A673 (cell line): ENCODE measurements at regions not wholly inside any gene's neighbourhood (a gene's known extent, or its start where the extent isn't known, plus 50 kb on each side); places are given as distances from the start of the nearest gene placed in this dataset.

Source experiments
- BruUV-seq: library from RNA; stranded (reverse); fragments of 400-500 nt; replicated peaks from 2 replicates; lab custom pipeline; 2021; lab: Mats Ljungman, UMichigan
- CTCF ChIA-PET: fragments of 300-600 bp; sonication (Branson Sonifier 250); formaldehyde crosslinking; loops from one replicate; lab custom pipeline; 2022; ENCODE audit warnings: antibody characterized with exemption; lab: Charles Lee
- POLR2A ChIA-PET: fragments of 300-600 bp; sonication (Branson Sonifier 250); formaldehyde crosslinking; loops from one replicate; lab custom pipeline; 2022; ENCODE audit warnings: antibody characterized with exemption; ENCODE audit not compliant: low non-redundant PET; lab: Charles Lee
- DNase-seq: peaks from one replicate; pipeline ENCODE4 v3.0.0-alpha.2; 2015; ENCODE audit warnings: low spot score
- H3K27ac ChIP-seq: fragments of 200-600 bp; sonication (generic); 2 replicates; pipeline ENCODE4 v1.5.1; 2016; ENCODE audit warnings: mixed run types, low read depth, mild to moderate bottlenecking, mixed read lengths, antibody characterized with exemption, low read length; ENCODE audit not compliant: poor library complexity, severe bottlenecking
- H3K27me3 ChIP-seq: fragments of 200-600 bp; sonication (generic); replicated peaks from 2 replicates; pipeline ENCODE4 v1.6.1; 2017; ENCODE audit warnings: mixed run types, low read depth, mild to moderate bottlenecking, mixed read lengths, antibody characterized with exemption, low read length; ENCODE audit not compliant: insufficient read depth, poor library complexity
- H3K36me3 ChIP-seq: fragments of 200-600 bp; sonication (generic); 2 replicates; pipeline ENCODE4 v1.6.1; 2016; ENCODE audit warnings: mixed run types, mild to moderate bottlenecking, mixed read lengths, antibody characterized with exemption, low read length; ENCODE audit not compliant: insufficient read depth, poor library complexity, severe bottlenecking
- H3K4me1 ChIP-seq: fragments of 200-600 bp; sonication (generic); 2 replicates; pipeline ENCODE4 v1.6.1; 2017; ENCODE audit warnings: mixed run types, mild to moderate bottlenecking, mixed read lengths, antibody characterized with exemption, low read length; ENCODE audit not compliant: insufficient read depth, poor library complexity, severe bottlenecking
- H3K4me3 ChIP-seq: fragments of 200-600 bp; sonication (generic); 2 replicates; pipeline ENCODE4 v1.5.1; 2016; ENCODE audit warnings: low read depth, mixed run types, mild to moderate bottlenecking, mixed read lengths, low read length; ENCODE audit not compliant: poor library complexity, severe bottlenecking
- H3K9me3 ChIP-seq: fragments of 200-600 bp; sonication (generic); 2 replicates; pipeline ENCODE4 v1.6.1; 2016; ENCODE audit warnings: mixed run types, low read depth, mild to moderate bottlenecking, mixed read lengths, antibody characterized with exemption, low read length; ENCODE audit not compliant: poor library complexity, severe bottlenecking
- EZH2 ChIP-seq: fragments of 200-600 bp; sonication (generic); IDR thresholded peaks from 2 replicates; pipeline ENCODE4 v1.6.1; 2017; ENCODE audit warnings: borderline replicate concordance, low read depth, mild to moderate bottlenecking, mixed read lengths, antibody characterized with exemption, low read length; ENCODE audit not compliant: poor library complexity, severe bottlenecking
- intact Hi-C: fragments of 100-400 bp; cut with micrococcal nuclease; formaldehyde crosslinking; loops from one replicate; pipeline ENCODE4 v1.10.0; 2022; ENCODE audit not compliant: unreplicated experiment
- TF ChIP-seq, protein P1 (sequence below): fragments of 300-800, 200-600 bp; sonication (generic); conservative IDR thresholded peaks from 2 replicates; pipeline ENCODE4 v1.5.1; 2017; ENCODE audit warnings: low read depth, mild to moderate bottlenecking, antibody characterized with exemption, low read length, moderate library complexity, mixed read lengths

DNA sequence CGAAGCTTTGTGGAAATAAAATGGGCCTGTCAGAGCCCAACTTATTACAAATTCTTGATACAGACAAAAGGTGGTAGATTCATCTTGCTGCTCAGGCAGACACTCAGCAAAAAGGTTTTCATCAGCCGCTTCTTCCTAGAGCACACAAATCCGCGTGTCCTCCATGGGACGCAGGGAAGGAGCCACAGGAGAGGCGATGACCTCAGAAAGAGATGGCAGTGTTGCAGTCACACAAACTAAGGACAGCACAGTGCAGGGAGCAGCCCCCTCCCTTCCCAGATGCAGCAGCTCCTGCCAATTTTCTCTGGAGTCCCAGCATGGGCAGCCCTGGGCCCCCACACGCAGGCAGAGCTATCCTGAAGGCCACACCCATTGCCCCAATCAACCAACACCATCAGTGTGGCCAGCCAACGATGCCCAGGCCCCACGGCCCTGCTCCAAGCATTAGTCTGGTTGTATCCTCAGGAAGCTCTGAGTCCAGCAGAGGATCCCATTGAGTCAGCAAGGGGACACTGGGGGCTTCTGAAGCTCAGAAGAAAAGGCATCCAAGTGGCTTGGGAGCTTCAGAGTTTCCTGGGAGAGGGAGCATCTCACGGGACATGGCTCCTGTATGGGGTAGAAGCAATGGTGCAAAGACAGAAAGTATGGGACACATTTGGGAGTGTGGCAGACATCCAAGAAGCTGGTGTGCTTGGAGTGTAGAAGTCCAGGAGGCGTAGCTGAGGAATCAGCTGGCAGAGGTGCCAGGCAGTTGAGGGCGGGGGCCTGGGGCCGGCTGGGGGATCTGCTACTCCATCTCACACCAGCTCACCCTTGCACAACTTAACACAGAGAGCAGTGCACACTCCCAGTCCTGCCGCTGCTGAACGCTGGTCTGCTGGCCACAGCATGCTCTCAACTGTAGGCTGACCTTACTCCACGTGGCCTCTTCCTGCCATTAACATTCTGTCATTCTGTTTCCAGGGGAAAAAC, 142.1 kb upstream of the CST7 start:
- H3K9me3 ChIP-seq, result no peaks in the 10 kb centered on the region
- H3K27ac ChIP-seq, result no peak overlapping the region
- intact Hi-C loops, result no loop called here
- TF ChIP-seq, protein P1, sequence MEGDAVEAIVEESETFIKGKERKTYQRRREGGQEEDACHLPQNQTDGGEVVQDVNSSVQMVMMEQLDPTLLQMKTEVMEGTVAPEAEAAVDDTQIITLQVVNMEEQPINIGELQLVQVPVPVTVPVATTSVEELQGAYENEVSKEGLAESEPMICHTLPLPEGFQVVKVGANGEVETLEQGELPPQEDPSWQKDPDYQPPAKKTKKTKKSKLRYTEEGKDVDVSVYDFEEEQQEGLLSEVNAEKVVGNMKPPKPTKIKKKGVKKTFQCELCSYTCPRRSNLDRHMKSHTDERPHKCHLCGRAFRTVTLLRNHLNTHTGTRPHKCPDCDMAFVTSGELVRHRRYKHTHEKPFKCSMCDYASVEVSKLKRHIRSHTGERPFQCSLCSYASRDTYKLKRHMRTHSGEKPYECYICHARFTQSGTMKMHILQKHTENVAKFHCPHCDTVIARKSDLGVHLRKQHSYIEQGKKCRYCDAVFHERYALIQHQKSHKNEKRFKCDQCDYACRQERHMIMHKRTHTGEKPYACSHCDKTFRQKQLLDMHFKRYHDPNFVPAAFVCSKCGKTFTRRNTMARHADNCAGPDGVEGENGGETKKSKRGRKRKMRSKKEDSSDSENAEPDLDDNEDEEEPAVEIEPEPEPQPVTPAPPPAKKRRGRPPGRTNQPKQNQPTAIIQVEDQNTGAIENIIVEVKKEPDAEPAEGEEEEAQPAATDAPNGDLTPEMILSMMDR, result no peak
- TF ChIP-seq EZH2, result no peak
- H3K36me3 ChIP-seq, result no peaks in the 10 kb centered on the region
- BruUV-seq, result no TSS peak
- CTCF ChIA-PET, result no interaction called here
- H3K4me3 ChIP-seq, result no peak overlapping the region
- H3K4me1 ChIP-seq, result no peaks in the 10 kb centered on the region
- H3K27me3 ChIP-seq, result no peaks in the 10 kb centered on the region
- POLR2A ChIA-PET, result no interaction called here
- no peak for DNase-seq

DNA sequence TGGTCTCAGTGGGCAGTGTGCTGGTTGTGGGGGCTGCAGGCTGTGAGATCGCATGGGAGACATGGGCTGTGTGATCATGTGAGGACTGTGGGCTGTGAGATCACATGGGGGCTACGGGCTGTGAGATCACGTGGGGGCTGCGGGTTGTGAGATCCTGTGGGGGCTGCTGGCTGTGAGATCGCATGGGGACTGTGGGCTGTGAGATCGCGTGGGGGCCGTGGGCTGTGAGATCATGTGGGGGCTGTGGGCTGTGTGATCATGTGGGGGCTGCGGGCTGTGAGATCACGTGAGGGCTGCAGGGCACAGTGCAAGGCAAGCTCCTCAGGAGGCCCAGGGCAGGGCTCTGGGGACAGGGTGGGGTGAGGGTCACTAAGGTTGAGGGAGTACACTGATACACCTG, 140.5 kb upstream of the CST7 start:
- no peak for TF ChIP-seq EZH2
- TF ChIP-seq, protein P1, result no peak
- Histone ChIP-seq H3K9me3 (no peaks in the 10 kb centered on the region), H3K27me3 (no peaks in the 10 kb centered on the region), H3K36me3 (no peaks in the 10 kb centered on the region), H3K4me3 (no peak overlapping the region), H3K4me1 (no peaks in the 10 kb centered on the region), H3K27ac (no peak overlapping the region)
- ChIA-PET CTCF (no interaction called here), POLR2A (no interaction called here)
- intact Hi-C loops, result no loop called here
- no peak for DNase-seq
- BruUV-seq, result no TSS peak

DNA sequence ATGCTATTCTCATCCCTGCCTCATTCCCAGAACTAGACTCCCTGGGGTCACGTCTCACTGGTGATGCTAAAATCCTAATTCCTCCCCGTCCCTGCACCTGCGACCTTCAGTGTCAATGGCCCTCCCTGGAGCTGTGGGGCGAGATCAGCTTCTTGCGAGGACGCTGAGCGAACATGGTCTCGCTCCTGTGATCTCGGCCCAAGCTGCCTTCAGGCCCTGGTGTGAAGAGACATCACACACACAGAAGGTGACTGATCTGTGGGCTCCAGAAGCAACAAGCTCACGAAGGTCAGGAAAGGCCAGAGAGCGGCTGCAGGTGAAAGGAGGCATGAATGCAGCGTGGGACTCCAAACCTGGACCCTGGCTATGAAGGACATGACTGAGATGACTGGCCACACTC, 139.5 kb upstream of the CST7 start:
- Histone ChIP-seq H3K9me3 (no peaks in the 10 kb centered on the region), H3K27ac (no peak overlapping the region), H3K27me3 (no peaks in the 10 kb centered on the region), H3K36me3 (no peaks in the 10 kb centered on the region), H3K4me1 (no peaks in the 10 kb centered on the region), H3K4me3 (no peak overlapping the region)
- no TSS peak for BruUV-seq
- intact Hi-C loops, result no loop called here
- POLR2A ChIA-PET, result no interaction called here
- CTCF ChIA-PET, result no interaction called here
- DNase-seq, result no peak
- TF ChIP-seq, protein P1, result no peak
- TF ChIP-seq EZH2, result no peak
